ENCODE measurements at regions not wholly inside any gene's neighbourhood (a gene's known extent, or its start where the extent isn't known, plus 50 kb on each side); places are given as distances from the start of the nearest gene placed in this dataset.

GRCh38 chr12:128040971-128041370 lies 226.0 kb upstream of the TMEM132C start:
- TF ChIP-seq CTCF (IDR thresholded peaks at IDR 0.05; ENCODE audit: low read depth, low read length) (no peak), POLR2A (IDR thresholded peaks at IDR 0.05; ENCODE audit: extremely low read depth, insufficient read length) (no peak), MAX (IDR thresholded peaks at IDR 0.05; ENCODE audit: low read depth, low read length) (no peak)
